Upper lobe of left lung (tissue), 4 donors: ENCODE measurements at regions not wholly inside any gene's neighbourhood (a gene's known extent, or its start where the extent isn't known, plus 50 kb on each side); places are given as distances from the start of the nearest gene placed in this dataset.

Source experiments
- EP300 ChIP-seq, 4 donors: sonication (generic); formaldehyde crosslinking; IDR thresholded peaks; one replicate each; pipeline ENCODE4 v1.5.1; 2017; ENCODE audit warnings: antibody characterized with exemption in 4 of 4, control low read depth in 2 of 4
- POLR2A ChIP-seq, 4 donors: fragments of 450-650 bp; IDR thresholded peaks; one replicate each; pipeline ENCODE4 v1.5.1; 2016 to 2017; ENCODE audit warnings: antibody characterized with exemption in 4 of 4, mild to moderate bottlenecking in 2 of 4
- POLR2AphosphoS5 ChIP-seq, 2 donors: sonication (generic); formaldehyde crosslinking; IDR thresholded peaks; one replicate each; pipeline ENCODE4 v1.5.1; 2017; ENCODE audit warnings: antibody characterized with exemption in 2 of 2
- TF ChIP-seq, protein P1 (sequence below), 6 experiments: fragments of 450-650 bp in 4 of 6; fragments of 200-600 bp in 2 of 6; sonication (generic) in 2 of 6; IDR thresholded peaks; one replicate each; pipeline ENCODE4 v1.5.1; 2016 to 2019; ENCODE audit warnings: antibody characterized with exemption in 6 of 6

DNA sequence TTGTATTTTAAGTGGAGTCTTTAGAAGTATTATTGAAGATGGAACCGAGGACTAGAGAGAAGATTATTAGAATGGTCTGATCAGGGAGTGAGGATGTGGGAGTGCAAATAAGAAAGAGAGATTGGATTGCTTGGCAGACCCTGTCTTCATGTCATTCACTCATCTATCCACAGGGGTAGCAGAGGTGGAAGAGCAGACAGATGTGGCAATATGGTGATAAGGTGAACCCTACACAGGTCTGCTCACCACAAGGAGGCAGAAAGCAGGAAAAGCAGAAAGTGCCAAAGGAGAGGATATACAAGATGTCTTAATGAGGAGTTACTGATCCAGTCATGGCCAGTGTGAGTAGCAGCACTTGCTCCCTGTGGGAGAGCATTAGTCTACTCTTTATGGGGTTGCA, 129.4 kb downstream of the MAGEE2 start:
- TF ChIP-seq, protein P1, sequence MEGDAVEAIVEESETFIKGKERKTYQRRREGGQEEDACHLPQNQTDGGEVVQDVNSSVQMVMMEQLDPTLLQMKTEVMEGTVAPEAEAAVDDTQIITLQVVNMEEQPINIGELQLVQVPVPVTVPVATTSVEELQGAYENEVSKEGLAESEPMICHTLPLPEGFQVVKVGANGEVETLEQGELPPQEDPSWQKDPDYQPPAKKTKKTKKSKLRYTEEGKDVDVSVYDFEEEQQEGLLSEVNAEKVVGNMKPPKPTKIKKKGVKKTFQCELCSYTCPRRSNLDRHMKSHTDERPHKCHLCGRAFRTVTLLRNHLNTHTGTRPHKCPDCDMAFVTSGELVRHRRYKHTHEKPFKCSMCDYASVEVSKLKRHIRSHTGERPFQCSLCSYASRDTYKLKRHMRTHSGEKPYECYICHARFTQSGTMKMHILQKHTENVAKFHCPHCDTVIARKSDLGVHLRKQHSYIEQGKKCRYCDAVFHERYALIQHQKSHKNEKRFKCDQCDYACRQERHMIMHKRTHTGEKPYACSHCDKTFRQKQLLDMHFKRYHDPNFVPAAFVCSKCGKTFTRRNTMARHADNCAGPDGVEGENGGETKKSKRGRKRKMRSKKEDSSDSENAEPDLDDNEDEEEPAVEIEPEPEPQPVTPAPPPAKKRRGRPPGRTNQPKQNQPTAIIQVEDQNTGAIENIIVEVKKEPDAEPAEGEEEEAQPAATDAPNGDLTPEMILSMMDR (IDR thresholded peaks at IDR 0.05) = no peak
- TF ChIP-seq EP300 (IDR thresholded peaks at IDR 0.05) (no peak), POLR2A (IDR thresholded peaks at IDR 0.05) (no peak), POLR2AphosphoS5 (IDR thresholded peaks at IDR 0.05) (no peak)
